Sigmoid colon (tissue), 4 donors: ENCODE measurements at regions not wholly inside any gene's neighbourhood (a gene's known extent, or its start where the extent isn't known, plus 50 kb on each side); places are given as distances from the start of the nearest gene placed in this dataset.

Experiments
- EP300 ChIP-seq, 4 donors: sonication (generic); formaldehyde crosslinking; IDR thresholded peaks; one replicate each; pipeline ENCODE4 v1.6.1; 2017; ENCODE audit warnings: antibody characterized with exemption in 4 of 4
- POLR2A ChIP-seq, 2 donors: fragments of 450-650 bp; IDR thresholded peaks; one replicate each; pipeline ENCODE4 v1.6.1; 2016; ENCODE audit warnings: antibody characterized with exemption in 2 of 2, mild to moderate bottlenecking in 2 of 2, moderate library complexity in 2 of 2
- POLR2AphosphoS5 ChIP-seq, 4 donors: sonication (generic); formaldehyde crosslinking; IDR thresholded peaks; one replicate each; pipeline ENCODE4 v1.6.1; 2017; ENCODE audit warnings: antibody characterized with exemption in 4 of 4
- TF ChIP-seq, protein P1 (sequence below), 4 experiments: fragments of 450-650 bp in 3 of 4; fragments of 200-600 bp in 1 of 4; IDR thresholded peaks; one replicate each; pipeline ENCODE4 v1.5.1; 2016 to 2019; ENCODE audit warnings: antibody characterized with exemption in 4 of 4, mild to moderate bottlenecking in 3 of 4, moderate library complexity in 2 of 4

DNA sequence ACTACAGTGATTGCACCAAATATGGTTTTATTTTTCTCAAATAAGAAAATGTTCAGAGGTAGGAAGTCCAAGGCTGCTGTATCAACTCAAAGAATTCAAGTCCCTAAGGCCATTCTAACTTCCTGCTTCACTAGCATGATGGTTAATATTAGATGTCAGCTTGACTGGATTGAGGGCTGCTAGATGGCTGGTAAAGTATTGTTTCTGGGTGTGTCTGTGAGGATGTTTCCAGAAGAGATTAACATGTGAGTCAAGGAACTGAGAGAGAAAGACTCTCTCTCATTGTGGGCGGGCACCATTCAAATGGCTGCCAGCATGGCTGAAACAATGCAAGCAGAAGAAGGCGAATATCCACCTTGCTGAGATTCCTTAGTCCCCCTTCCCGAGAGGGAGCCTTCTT is 77.4 kb upstream of the NRBF2 start:
- TF ChIP-seq, protein P1, sequence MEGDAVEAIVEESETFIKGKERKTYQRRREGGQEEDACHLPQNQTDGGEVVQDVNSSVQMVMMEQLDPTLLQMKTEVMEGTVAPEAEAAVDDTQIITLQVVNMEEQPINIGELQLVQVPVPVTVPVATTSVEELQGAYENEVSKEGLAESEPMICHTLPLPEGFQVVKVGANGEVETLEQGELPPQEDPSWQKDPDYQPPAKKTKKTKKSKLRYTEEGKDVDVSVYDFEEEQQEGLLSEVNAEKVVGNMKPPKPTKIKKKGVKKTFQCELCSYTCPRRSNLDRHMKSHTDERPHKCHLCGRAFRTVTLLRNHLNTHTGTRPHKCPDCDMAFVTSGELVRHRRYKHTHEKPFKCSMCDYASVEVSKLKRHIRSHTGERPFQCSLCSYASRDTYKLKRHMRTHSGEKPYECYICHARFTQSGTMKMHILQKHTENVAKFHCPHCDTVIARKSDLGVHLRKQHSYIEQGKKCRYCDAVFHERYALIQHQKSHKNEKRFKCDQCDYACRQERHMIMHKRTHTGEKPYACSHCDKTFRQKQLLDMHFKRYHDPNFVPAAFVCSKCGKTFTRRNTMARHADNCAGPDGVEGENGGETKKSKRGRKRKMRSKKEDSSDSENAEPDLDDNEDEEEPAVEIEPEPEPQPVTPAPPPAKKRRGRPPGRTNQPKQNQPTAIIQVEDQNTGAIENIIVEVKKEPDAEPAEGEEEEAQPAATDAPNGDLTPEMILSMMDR (IDR thresholded peaks at IDR 0.05), result no peak
- TF ChIP-seq POLR2AphosphoS5 (IDR thresholded peaks at IDR 0.05), result no peak
- TF ChIP-seq POLR2A (IDR thresholded peaks at IDR 0.05), result no peak
- TF ChIP-seq EP300 (IDR thresholded peaks at IDR 0.05), result no peak
